ENCODE measurements at regions not wholly inside any gene's neighbourhood (a gene's known extent, or its start where the extent isn't known, plus 50 kb on each side); places are given as distances from the start of the nearest gene placed in this dataset.

DNA sequence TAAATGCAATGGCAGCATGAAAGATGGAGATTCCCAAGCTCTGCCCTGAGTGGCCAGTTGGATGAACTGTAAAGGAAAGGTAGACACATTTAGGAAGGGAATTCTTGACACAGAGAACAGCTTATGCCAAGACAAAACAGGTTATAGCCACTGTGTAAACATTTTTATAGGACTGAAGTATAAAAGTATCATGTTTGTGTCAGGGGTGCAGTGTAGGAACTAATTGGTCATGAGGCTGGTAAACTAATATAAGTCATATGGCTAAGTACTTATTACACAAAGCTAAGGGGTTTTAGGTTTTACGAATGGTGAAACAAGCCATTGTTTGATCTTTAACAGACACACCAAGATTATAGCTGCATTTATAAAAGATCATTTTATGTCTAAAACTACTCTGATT lies 207.7 kb upstream of the SLC16A7 start:
- Mint-ChIP-seq H3K27ac (ENCODE audit: unreplicated experiment) (no peak overlapping the region), H3K27me3 (ENCODE audit: unreplicated experiment) (no peaks in the 10 kb centered on the region), H3K4me3 (ENCODE audit: low read depth, unreplicated experiment) (no peak overlapping the region), H3K4me1 (ENCODE audit: low read depth, unreplicated experiment) (peaks cover 7% of the 10 kb centered on the region), H3K36me3 (ENCODE audit: insufficient read depth, unreplicated experiment) (no peaks in the 10 kb centered on the region), H3K9me3 (ENCODE audit: low read depth, unreplicated experiment) (peaks cover 2% of the 10 kb centered on the region)
- DNase-seq: no peak
- intact Hi-C loops (cut with micrococcal nuclease; ENCODE audit: unreplicated experiment): no loop called here
- CTCF ChIA-PET: interaction anchor here (0.7 kb wide), 1 partner anchor 870 kb away, joined by 3 read pairs; no protein-coding TSS in a partner anchor
- TF ChIP-seq, protein P1, sequence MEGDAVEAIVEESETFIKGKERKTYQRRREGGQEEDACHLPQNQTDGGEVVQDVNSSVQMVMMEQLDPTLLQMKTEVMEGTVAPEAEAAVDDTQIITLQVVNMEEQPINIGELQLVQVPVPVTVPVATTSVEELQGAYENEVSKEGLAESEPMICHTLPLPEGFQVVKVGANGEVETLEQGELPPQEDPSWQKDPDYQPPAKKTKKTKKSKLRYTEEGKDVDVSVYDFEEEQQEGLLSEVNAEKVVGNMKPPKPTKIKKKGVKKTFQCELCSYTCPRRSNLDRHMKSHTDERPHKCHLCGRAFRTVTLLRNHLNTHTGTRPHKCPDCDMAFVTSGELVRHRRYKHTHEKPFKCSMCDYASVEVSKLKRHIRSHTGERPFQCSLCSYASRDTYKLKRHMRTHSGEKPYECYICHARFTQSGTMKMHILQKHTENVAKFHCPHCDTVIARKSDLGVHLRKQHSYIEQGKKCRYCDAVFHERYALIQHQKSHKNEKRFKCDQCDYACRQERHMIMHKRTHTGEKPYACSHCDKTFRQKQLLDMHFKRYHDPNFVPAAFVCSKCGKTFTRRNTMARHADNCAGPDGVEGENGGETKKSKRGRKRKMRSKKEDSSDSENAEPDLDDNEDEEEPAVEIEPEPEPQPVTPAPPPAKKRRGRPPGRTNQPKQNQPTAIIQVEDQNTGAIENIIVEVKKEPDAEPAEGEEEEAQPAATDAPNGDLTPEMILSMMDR (IDR thresholded peaks at IDR 0.05; ENCODE audit: unreplicated experiment): no peak
- BruUV-seq (replicated peaks): no TSS peak

DNA sequence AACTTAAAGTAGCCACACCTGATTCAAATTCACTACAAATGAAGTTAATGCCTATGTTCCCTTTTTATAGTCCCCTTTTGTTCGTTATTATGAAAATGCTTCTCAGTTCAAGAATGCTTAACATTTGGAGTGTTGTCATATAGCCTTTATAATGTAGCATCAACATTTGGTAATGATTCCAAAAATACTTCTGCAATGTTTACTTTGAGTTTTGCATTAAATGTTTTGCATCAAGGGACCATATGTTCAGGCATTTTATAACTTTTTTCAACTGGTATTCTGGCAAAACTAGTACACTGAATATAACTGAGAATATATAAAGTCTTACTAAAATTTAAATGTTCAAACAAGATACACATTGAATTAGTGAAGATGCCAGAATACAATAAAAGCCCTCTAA lies 209.6 kb upstream of the SLC16A7 start:
- TF ChIP-seq, protein P1 (IDR thresholded peaks at IDR 0.05; ENCODE audit: unreplicated experiment): no peak
- intact Hi-C loops (cut with micrococcal nuclease; ENCODE audit: unreplicated experiment): no loop called here
- Mint-ChIP-seq H3K36me3 (ENCODE audit: insufficient read depth, unreplicated experiment) (no peaks in the 10 kb centered on the region), H3K4me1 (ENCODE audit: low read depth, unreplicated experiment) (peaks cover 16% of the 10 kb centered on the region), H3K9me3 (ENCODE audit: low read depth, unreplicated experiment) (peaks cover 2% of the 10 kb centered on the region), H3K27me3 (ENCODE audit: unreplicated experiment) (no peaks in the 10 kb centered on the region), H3K4me3 (ENCODE audit: low read depth, unreplicated experiment) (no peak overlapping the region), H3K27ac (ENCODE audit: unreplicated experiment) (no peak overlapping the region)
- BruUV-seq (replicated peaks): no TSS peak
- no peak for DNase-seq
- CTCF ChIA-PET: interaction anchor here (0.6 kb wide), 1 partner anchor 502 kb away, joined by 4 read pairs; no protein-coding TSS in a partner anchor

DNA sequence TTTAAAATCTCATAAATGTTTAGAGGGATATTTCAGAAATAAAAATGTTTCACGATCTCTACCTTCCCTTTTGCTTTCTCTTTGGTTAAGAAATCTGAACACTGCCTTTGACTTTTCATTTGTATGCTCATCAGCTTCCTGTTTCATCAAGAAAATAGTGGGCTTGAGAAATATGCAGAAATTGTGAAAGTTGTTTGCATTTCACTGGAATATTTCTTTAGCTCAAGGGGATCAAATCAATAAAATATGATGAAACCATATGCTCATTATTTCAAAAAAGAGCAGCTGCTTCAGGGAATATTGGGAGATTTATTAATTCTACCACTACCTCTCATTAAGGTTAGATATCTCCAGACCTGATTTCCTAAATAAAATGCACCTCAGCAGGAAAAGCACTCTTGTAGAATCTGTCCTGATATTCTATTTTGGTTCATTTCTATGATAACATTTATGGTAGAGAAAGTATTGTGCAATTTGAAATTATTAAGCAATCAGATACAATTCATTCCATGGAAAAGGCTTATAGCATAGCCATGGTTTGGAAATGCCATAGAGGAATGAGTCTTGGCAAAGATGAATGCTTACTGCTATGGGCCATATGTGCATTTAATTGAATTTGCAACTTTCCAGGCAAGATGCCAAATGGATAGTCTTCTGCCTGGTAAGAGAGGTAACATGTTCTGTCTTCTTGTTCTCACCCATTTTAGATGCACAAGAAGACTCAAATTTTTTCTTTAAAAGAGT lies 212.6 kb upstream of the SLC16A7 start:
- Mint-ChIP-seq H3K27ac (ENCODE audit: unreplicated experiment) (peak overlapping the region; percentile 85), H3K9me3 (ENCODE audit: low read depth, unreplicated experiment) (no peaks in the 10 kb centered on the region), H3K36me3 (ENCODE audit: insufficient read depth, unreplicated experiment) (no peaks in the 10 kb centered on the region), H3K4me3 (ENCODE audit: low read depth, unreplicated experiment) (peak overlapping the region; percentile 59), H3K4me1 (ENCODE audit: low read depth, unreplicated experiment) (peaks cover 16% of the 10 kb centered on the region), H3K27me3 (ENCODE audit: unreplicated experiment) (no peaks in the 10 kb centered on the region)
- CTCF ChIA-PET: interaction anchor here (0.7 to 1.4 kb wide), 3 partner anchors 15 to 842 kb away, joined by 3 to 4 read pairs (median 3); no protein-coding TSS in a partner anchor
- no peak for DNase-seq
- no TSS peak for BruUV-seq (replicated peaks)
- intact Hi-C loops (cut with micrococcal nuclease; ENCODE audit: unreplicated experiment): no loop called here
- TF ChIP-seq, protein P1 (IDR thresholded peaks at IDR 0.05; ENCODE audit: unreplicated experiment): no peak

DNA sequence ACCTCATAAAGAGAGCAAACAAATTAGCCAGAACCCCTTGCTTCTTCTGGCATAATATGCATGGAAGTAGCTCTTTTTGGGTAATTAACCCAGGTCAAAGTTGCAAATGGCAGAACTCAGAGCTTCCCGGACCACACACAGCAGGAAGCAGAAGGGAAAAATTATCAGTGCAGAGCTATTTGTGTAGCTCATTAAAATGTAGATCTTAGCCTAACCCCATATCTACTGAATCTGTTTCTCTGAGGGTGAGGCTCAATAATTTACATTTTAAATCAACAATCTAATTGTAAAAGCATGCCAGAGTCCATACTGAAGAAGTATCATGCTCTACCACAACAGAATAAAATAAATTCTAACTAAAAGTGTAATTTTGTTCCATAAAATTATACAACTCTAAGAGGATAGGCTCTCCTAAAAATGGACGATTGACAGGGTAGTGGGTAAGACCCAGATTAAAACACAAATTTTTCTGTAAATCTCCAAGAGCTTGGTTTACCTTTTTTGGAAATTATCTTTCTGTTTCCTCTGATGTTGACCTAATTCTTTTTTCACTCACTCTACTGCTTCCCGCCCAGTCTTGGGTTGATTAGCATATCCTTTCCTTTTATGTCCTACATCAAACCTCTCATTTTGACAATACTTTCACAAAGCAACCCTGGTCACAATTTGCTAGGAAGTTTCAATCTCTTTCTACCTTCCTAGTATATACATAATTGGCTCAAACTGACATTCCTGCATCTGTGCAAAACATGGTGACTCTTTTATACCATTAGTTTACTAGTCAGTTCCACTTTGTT lies 213.3 kb upstream of the SLC16A7 start:
- no peak for DNase-seq
- CTCF ChIA-PET: interaction anchor here (0.7 to 1.4 kb wide), 3 partner anchors 16 to 841 kb away, joined by 3 to 4 read pairs (median 3); no protein-coding TSS in a partner anchor
- TF ChIP-seq, protein P1 (IDR thresholded peaks at IDR 0.05; ENCODE audit: unreplicated experiment): no peak
- H3K4me1 Mint-ChIP-seq (ENCODE audit: low read depth, unreplicated experiment): peaks cover 16% of the 10 kb centered on the region
- peak overlapping the region; percentile 59 for H3K4me3 Mint-ChIP-seq (ENCODE audit: low read depth, unreplicated experiment)
- intact Hi-C loops (cut with micrococcal nuclease; ENCODE audit: unreplicated experiment): no loop called here
- no peaks in the 10 kb centered on the region for H3K36me3 Mint-ChIP-seq (ENCODE audit: insufficient read depth, unreplicated experiment)
- H3K9me3 Mint-ChIP-seq (ENCODE audit: low read depth, unreplicated experiment): no peaks in the 10 kb centered on the region
- no peaks in the 10 kb centered on the region for H3K27me3 Mint-ChIP-seq (ENCODE audit: unreplicated experiment)
- BruUV-seq (replicated peaks): no TSS peak
- peak overlapping the region; percentile 85 for H3K27ac Mint-ChIP-seq (ENCODE audit: unreplicated experiment)

Measured in Calu3 (cell line).